AG09319 (cell line): ENCODE measurements at regions not wholly inside any gene's neighbourhood (a gene's known extent, or its start where the extent isn't known, plus 50 kb on each side); places are given as distances from the start of the nearest gene placed in this dataset.

Source experiments
- DNase-seq: peaks from one replicate; pipeline ENCODE4 v3.0.0-alpha.2; 2010; ENCODE audit warnings: low read depth; ENCODE audit errors: extremely low read depth
- TF ChIP-seq, protein P1 (sequence below): IDR thresholded peaks from 2 replicates; pipeline ENCODE4 v1.5.1; 2011; ENCODE audit warnings: low read depth, mild to moderate bottlenecking, inconsistent platforms, low read length, moderate library complexity

DNA sequence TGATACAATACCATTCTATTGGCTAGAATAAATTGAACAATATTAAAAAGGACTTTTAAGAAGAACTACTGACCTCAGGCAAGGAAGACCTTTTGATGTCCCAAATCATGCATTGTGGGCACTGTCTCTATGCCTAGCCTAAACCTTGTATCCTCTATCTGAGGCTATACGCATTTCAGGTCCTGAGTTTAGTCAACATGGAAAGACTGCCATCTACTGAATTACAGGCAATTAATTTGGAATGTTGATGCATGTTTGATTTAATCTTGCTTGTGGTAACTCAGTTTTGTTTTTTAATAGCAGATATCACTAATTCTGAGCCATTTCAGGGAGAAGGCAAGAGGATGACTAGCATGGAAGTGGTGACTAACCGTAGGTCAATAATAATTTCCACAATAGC is 585.3 kb upstream of the CCNG1 start:
- no peak for DNase-seq
- TF ChIP-seq, protein P1, sequence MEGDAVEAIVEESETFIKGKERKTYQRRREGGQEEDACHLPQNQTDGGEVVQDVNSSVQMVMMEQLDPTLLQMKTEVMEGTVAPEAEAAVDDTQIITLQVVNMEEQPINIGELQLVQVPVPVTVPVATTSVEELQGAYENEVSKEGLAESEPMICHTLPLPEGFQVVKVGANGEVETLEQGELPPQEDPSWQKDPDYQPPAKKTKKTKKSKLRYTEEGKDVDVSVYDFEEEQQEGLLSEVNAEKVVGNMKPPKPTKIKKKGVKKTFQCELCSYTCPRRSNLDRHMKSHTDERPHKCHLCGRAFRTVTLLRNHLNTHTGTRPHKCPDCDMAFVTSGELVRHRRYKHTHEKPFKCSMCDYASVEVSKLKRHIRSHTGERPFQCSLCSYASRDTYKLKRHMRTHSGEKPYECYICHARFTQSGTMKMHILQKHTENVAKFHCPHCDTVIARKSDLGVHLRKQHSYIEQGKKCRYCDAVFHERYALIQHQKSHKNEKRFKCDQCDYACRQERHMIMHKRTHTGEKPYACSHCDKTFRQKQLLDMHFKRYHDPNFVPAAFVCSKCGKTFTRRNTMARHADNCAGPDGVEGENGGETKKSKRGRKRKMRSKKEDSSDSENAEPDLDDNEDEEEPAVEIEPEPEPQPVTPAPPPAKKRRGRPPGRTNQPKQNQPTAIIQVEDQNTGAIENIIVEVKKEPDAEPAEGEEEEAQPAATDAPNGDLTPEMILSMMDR, result no peak

DNA sequence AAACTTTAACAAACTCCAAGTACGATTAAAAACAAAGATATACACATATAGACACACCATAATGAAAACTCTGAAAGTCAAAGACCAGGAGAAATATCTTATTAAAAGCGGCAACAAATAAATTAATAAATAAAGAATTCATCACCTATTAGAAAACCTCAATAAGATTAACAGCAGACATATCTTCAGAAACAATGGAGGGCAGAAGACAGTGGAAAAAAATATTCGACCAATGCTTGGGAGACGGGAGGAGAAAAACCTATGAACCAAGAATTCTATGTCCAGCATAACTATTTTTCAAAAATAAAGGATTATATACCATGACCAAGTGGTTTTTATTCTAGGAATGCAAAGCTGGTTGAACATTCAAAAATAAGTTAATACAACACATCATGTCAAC is 578.6 kb upstream of the CCNG1 start:
- TF ChIP-seq, protein P1, result no peak
- no peak for DNase-seq

DNA sequence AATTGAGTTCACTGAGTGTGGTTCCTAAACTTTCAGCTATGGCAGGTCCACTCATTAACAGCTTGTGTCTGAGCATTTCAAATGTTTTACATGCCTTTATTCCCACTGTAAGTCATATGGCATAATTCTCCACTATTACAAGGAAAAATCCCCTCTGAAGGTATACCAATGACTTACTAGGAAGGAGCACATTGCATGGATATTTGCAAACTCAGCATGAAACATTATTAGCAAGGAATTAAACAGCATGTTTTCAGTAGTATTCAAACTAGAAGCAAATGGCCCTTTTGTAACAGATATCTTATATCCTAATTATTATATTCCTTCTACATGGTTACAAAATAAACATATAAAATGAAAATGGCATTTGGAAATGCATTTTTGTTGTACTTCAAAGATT is 566.4 kb upstream of the CCNG1 start:
- TF ChIP-seq, protein P1, result no peak
- no peak for DNase-seq

DNA sequence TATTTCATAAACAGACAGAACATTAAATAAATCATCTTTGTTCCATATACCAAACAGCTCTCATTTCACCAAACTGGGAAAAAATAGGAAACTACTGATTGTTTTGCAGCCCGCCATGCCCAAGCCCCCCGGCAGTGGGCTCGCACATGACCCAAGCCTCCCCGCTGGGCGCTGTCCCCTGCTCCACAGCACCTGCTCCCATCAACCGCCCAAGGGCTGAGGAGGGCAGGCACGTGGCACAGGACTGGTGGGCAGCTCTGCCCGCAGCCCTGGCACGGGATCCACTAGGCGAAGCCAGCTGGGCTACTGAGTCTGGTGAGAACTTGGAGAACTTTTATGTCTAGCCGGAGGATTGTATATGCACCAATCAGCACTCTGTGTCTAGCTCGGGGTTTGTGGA is 554.8 kb upstream of the CCNG1 start:
- TF ChIP-seq, protein P1, result no peak
- DNase-seq, result no peak

DNA sequence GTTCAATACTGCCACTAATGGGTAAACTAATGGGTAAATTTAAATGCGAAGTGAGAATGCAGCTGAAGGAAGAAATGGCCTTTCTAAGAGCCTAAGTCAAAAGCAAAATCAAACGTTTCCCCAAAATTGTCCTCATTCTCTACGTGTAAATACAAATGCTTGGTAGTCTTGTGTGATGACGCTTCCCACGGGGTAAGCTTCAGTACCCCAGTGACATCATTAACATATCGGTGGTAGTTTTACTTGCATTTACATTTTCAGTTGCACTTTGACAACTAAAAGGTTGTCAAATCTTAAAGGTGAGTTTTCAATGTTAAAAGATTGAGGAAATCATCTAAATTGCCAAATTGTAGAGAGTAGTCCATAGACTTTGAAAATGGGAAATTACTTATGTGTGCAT is 550.7 kb upstream of the CCNG1 start:
- DNase-seq, result no peak
- TF ChIP-seq, protein P1, result no peak

DNA sequence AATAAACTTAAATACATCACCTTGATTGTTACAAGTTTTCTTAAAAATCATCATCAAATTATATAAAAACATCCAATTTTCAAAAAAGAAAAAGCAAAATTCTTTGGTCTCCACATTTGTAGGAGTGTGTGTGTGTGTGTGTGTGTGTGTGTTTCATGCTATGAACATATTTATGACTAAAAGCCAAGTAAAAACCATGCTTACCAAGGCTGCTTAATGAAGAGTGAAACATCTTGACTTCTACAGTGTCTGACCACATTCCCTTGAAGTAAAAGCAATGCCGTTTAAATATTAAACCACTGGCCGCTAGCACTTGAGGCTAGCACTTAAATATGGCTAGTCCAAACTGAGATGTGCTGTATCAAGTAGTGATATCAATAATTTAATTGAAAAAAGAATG is 549.1 kb upstream of the CCNG1 start:
- TF ChIP-seq, protein P1, result no peak
- DNase-seq, result no peak

DNA sequence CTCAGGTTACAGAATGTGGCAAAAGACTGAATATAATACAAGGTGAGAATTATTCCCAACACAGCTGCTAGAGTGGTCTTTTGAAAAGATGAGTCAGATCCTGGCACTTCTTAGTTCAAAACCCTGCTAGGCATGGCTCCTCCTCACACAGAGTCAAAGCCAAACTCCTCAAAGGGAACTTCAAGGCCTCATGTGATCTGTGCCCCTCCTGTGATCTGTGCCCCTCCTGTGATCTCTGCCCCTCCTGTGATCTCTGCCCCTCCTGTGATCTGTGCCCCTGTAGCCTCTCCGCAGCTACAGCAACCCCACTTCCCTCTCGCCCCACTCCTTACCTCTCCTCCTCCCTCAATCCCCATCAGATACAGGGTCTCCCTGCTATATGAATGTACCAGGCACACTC is 525.5 kb upstream of the CCNG1 start:
- DNase-seq, result no peak
- TF ChIP-seq, protein P1, result no peak
